Loucy (cell line): ENCODE measurements at regions not wholly inside any gene's neighbourhood (a gene's known extent, or its start where the extent isn't known, plus 50 kb on each side); places are given as distances from the start of the nearest gene placed in this dataset.

Experiments
- CTCF ChIP-seq: fragments of 200-600 bp; sonication (generic); conservative IDR thresholded peaks from 2 replicates; pipeline ENCODE4 v1.5.1; 2014; ENCODE audit warnings: mild to moderate bottlenecking, antibody characterized with exemption, low read length
- EZH2phosphoT487 ChIP-seq: fragments of 200-600 bp; IDR thresholded peaks from 2 replicates; pipeline ENCODE4 v1.6.1; 2018; ENCODE audit warnings: antibody characterized with exemption, mild to moderate bottlenecking, moderate library complexity, borderline replicate concordance

DNA sequence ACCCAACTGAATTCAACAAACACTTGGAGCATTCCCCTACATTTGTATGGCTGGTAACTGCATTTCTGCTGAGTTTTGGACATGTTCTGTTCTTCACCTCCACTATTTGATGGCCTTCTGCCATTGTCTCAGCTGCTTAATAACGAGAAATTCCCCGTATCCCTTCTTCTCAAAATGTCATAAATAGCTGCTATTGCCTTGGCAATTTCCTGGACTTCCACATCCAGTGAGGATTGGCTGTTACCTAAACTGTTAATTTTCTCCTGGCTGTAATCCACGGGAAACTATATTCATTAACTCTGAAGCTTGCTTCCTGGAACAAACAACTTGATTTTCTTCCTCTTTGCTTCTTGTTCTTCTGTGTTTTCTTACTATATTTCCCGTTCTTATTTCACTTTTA lies 69.5 kb upstream of the TDRD3 start:
- TF ChIP-seq CTCF (no peak), EZH2phosphoT487 (no peak)
